Prostate gland (tissue), 2 donors: ENCODE measurements at regions not wholly inside any gene's neighbourhood (a gene's known extent, or its start where the extent isn't known, plus 50 kb on each side); places are given as distances from the start of the nearest gene placed in this dataset.

Experiments
- DNase-seq: peaks from one replicate; pipeline ENCODE4 v3.0.0-alpha.2; 2019; ENCODE audit warnings: low spot score
- H3K27ac ChIP-seq, 2 donors: fragments of 200-600 bp; sonication (generic); 2 replicates each; pipeline ENCODE4 v1.5.1; 2017 to 2019
- H3K27me3 ChIP-seq: fragments of 200-600 bp; sonication (generic); replicated peaks from 2 replicates; pipeline ENCODE4 v1.5.1; 2019; ENCODE audit not compliant: insufficient read depth
- H3K36me3 ChIP-seq, 2 donors: fragments of 200-600 bp; sonication (generic); 1 replicate in 1 of 2; 2 replicates in 1 of 2; pipeline versions ENCODE4 v1.5.1 to v1.8.1; 2017 to 2019
- H3K4me1 ChIP-seq: fragments of 200-600 bp; sonication (generic); replicated peaks from 2 replicates; pipeline ENCODE4 v1.5.1; 2019
- H3K4me3 ChIP-seq, 2 donors: fragments of 200-600 bp; sonication (generic); 2 replicates each; pipeline ENCODE4 v1.5.1; 2017 to 2019
- H3K9me3 ChIP-seq: fragments of 200-600 bp; sonication (generic); 2 replicates; pipeline ENCODE4 v1.5.1; 2017
- CTCF ChIP-seq, 4 experiments: fragments of 200-600 bp in 2 of 4; fragments of 450-650 bp in 2 of 4; sonication (generic) in 2 of 4; IDR thresholded peaks; 1 replicate in 3 of 4; 2 replicates in 1 of 4; pipeline ENCODE4 v1.5.1; 2016 to 2019; ENCODE audit warnings: antibody characterized with exemption in 4 of 4, mild to moderate bottlenecking in 2 of 4, moderate library complexity in 2 of 4
- POLR2A ChIP-seq: fragments of 450-650 bp; IDR thresholded peaks from one replicate; pipeline ENCODE4 v1.6.1; 2016; ENCODE audit warnings: antibody characterized with exemption, mild to moderate bottlenecking
- POLR2AphosphoS5 ChIP-seq: sonication (generic); formaldehyde crosslinking; IDR thresholded peaks from one replicate; pipeline ENCODE4 v1.6.1; 2017; ENCODE audit warnings: antibody characterized with exemption
- WGBS: methylation state at CpG from one replicate; pipeline ENCODE4 v1.1.5; 2018; 5-methylcytosine and 5-hydroxymethylcytosine counted together
- intact Hi-C: fragments of 100-400 bp; cut with DNase I; formaldehyde crosslinking; loops from one replicate; pipeline ENCODE4 v1.14.2; 2022

GRCh38 chr5:173802670-173803165 is 85.4 kb upstream of the CPEB4 start:
- WGBS: 61% methylated on average over 7 of the region's 7 CpGs
- H3K9me3 ChIP-seq: no peaks in the 10 kb centered on the region
- no peaks in the 10 kb centered on the region for H3K27me3 ChIP-seq
- DNase-seq: no peak
- H3K36me3 ChIP-seq: no peaks in the 10 kb centered on the region
- no peak overlapping the region for H3K4me3 ChIP-seq
- H3K27ac ChIP-seq: no peak overlapping the region
- TF ChIP-seq POLR2AphosphoS5 (no peak), POLR2A (no peak), CTCF (IDR thresholded peaks at IDR 0.05) (no peak)
- H3K4me1 ChIP-seq: no peaks in the 10 kb centered on the region
- intact Hi-C loops: no loop called here

- no peak for DNase-seq
- H3K4me3 ChIP-seq: no peak overlapping the region
- no peak overlapping the region for H3K27ac ChIP-seq
- intact Hi-C loops: no loop called here
- no peak for TF ChIP-seq POLR2AphosphoS5
- no peak for TF ChIP-seq CTCF (IDR thresholded peaks at IDR 0.05)
- no peak for TF ChIP-seq POLR2A
- WGBS: 89% methylated on average over 7 of the region's 7 CpGs
- H3K27me3 ChIP-seq: no peaks in the 10 kb centered on the region
- H3K4me1 ChIP-seq: no peaks in the 10 kb centered on the region
- H3K9me3 ChIP-seq: no peaks in the 10 kb centered on the region
- no peaks in the 10 kb centered on the region for H3K36me3 ChIP-seq
Observed at GRCh38 chr5:173804579-173804978, 83.6 kb upstream of the CPEB4 start.

GRCh38 chr5:173806270-173807035 is 81.7 kb upstream of the CPEB4 start:
- H3K9me3 ChIP-seq: no peaks in the 10 kb centered on the region
- H3K4me1 ChIP-seq: no peaks in the 10 kb centered on the region
- peak overlapping the region in 1 of 2 donors; percentile 46 for H3K27ac ChIP-seq
- no peak for TF ChIP-seq CTCF (IDR thresholded peaks at IDR 0.05)
- H3K36me3 ChIP-seq: no peaks in the 10 kb centered on the region
- 71% methylated on average over 7 of the region's 7 CpGs for WGBS
- H3K27me3 ChIP-seq: no peaks in the 10 kb centered on the region
- intact Hi-C loops: no loop called here
- DNase-seq: no peak
- no peak overlapping the region for H3K4me3 ChIP-seq

DNA sequence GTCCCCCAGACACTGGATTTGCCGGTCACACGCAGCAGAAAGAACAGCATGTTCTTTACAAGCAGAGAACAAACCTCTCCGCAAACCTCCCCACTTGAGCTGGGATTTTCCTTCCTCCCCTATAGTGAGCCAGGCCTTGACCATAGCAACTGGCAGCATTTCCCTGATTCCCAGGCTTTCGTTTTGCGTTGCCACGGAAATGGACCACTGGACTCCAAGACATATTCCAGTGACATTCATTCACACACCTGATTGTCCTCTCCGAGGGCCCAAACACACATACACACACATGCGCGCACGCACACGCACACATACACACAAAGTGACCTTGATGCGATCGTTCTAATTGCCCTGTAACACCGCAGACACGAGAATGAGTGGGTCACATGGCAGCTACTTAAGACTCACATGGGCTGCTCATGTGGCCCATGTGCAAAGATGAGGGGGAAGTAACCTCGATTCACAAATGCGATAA is 80.9 kb upstream of the CPEB4 start:
- TF ChIP-seq CTCF (IDR thresholded peaks at IDR 0.05): no peak
- peak; percentile 54 for TF ChIP-seq POLR2AphosphoS5
- TF ChIP-seq POLR2A: no peak
- no peaks in the 10 kb centered on the region for H3K9me3 ChIP-seq
- peak overlapping the region in 1 of 2 donors; percentile 46 for H3K27ac ChIP-seq
- no peaks in the 10 kb centered on the region for H3K36me3 ChIP-seq
- 82% methylated on average over 17 of the region's 17 CpGs for WGBS
- H3K4me1 ChIP-seq: no peaks in the 10 kb centered on the region
- intact Hi-C loops: no loop called here
- no peaks in the 10 kb centered on the region for H3K27me3 ChIP-seq
- peak; percentile 20 for DNase-seq
- H3K4me3 ChIP-seq: no peak overlapping the region
